A673 (cell line): ENCODE measurements at regions not wholly inside any gene's neighbourhood (a gene's known extent, or its start where the extent isn't known, plus 50 kb on each side); places are given as distances from the start of the nearest gene placed in this dataset.

Experiments
- EZH2 ChIP-seq: fragments of 200-600 bp; sonication (generic); IDR thresholded peaks from 2 replicates; pipeline ENCODE4 v1.6.1; 2017; ENCODE audit warnings: borderline replicate concordance, low read depth, mild to moderate bottlenecking, mixed read lengths, antibody characterized with exemption, low read length; ENCODE audit not compliant: poor library complexity, severe bottlenecking
- TF ChIP-seq, protein P1 (sequence below): fragments of 300-800, 200-600 bp; sonication (generic); conservative IDR thresholded peaks from 2 replicates; pipeline ENCODE4 v1.5.1; 2017; ENCODE audit warnings: low read depth, mild to moderate bottlenecking, antibody characterized with exemption, low read length, moderate library complexity, mixed read lengths

DNA sequence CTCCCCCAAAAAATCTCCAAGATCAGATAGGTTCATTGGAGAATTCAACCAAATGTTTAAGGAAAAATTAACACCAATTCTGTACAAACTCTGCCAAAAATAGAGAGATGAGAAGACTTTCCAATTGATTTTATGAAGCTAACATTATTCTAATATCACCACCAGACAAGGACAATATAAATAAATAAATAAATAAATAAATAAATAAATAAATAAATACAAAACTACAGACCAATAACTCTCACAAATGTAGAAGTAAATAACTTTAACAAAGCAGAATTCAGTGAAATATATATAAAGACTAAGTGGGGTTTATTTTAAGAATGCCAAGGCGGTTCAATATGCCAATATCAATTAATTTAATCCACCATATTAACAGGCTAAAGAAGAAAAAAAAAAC, 425.9 kb upstream of the GHITM start:
- TF ChIP-seq, protein P1, sequence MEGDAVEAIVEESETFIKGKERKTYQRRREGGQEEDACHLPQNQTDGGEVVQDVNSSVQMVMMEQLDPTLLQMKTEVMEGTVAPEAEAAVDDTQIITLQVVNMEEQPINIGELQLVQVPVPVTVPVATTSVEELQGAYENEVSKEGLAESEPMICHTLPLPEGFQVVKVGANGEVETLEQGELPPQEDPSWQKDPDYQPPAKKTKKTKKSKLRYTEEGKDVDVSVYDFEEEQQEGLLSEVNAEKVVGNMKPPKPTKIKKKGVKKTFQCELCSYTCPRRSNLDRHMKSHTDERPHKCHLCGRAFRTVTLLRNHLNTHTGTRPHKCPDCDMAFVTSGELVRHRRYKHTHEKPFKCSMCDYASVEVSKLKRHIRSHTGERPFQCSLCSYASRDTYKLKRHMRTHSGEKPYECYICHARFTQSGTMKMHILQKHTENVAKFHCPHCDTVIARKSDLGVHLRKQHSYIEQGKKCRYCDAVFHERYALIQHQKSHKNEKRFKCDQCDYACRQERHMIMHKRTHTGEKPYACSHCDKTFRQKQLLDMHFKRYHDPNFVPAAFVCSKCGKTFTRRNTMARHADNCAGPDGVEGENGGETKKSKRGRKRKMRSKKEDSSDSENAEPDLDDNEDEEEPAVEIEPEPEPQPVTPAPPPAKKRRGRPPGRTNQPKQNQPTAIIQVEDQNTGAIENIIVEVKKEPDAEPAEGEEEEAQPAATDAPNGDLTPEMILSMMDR = no peak
- no peak for TF ChIP-seq EZH2
